GM08714 (cell line): ENCODE measurements at regions not wholly inside any gene's neighbourhood (a gene's known extent, or its start where the extent isn't known, plus 50 kb on each side); places are given as distances from the start of the nearest gene placed in this dataset.
"Not testable (repeated sequence)": the region's sequence is repeated elsewhere in the genome, so short reads cannot be mapped to it uniquely, and the experiment has no call there.

Experiments
- H3K4me3 ChIP-seq: fragments of 200-500 bp; sonication (Bioruptor generic); 2 replicates; pipeline ENCODE4 v1.5.1; 2014; ENCODE audit warnings: mild to moderate bottlenecking, low read length, inconsistent platforms
- ZNF274 ChIP-seq: IDR thresholded peaks from 2 replicates; pipeline ENCODE4 v1.6.1; 2012; ENCODE audit warnings: mild to moderate bottlenecking, low read depth, low read length

DNA sequence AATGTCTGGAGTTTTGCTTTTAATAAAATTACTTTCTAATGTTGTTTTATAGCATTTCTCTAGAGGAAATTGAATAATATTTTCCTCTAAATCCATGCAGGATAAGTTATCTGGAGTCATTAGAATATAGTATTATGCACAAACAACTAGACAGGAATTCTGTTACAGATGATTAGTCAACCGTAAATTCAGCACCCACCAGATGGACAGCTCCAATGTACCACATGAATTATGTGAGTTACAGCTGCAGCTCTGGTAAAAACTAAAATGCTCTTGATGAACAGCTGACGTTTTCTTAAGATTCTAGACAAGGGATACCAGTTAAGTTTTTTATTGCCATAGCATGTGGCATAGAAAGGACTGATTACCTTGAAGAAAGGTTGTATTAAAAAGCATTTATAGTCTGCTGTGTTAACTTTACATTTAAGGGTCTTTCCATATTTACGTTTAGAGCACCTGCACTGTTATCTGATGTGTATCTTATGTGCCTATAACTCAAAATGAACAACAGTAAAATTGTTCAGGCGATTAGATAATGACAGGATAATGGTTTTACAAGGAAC lies 321.4 kb upstream of the LRFN5 start:
- H3K4me3 ChIP-seq: no peak overlapping the region
- no peak for TF ChIP-seq ZNF274

GRCh38 chr14:41280745-41281144 lies 325.9 kb upstream of the LRFN5 start:
- no peak overlapping the region for H3K4me3 ChIP-seq
- TF ChIP-seq ZNF274: no peak

- TF ChIP-seq ZNF274: no peak
- H3K4me3 ChIP-seq: no peak overlapping the region
Observed at GRCh38 chr14:41277450-41277849, 329.2 kb upstream of the LRFN5 start.

DNA sequence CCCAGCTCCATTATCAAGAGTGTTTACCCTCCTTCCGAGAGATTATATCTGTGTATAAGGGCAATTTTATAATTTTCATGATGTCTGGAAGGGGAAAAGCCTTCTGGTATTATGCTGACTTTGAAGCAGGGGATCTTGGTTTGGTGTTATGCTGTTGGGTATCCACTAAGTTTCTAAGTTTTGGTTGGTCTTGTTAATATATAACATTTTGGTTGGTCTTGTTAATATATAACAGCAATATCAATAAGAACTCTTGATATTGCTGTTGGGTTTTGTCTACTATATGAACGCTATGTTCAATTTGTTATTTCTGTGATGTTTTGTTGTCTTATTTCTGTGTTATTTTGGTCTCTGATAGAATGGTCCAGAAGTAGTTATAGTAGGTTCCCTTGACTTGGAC lies 349.2 kb upstream of the LRFN5 start:
- H3K4me3 ChIP-seq: no peak overlapping the region
- TF ChIP-seq ZNF274: no peak

- H3K4me3 ChIP-seq: no peak overlapping the region
- no peak for TF ChIP-seq ZNF274
Observed at GRCh38 chr14:41235466-41235865, 371.2 kb upstream of the LRFN5 start.

- no peak for TF ChIP-seq ZNF274
- no peak overlapping the region for H3K4me3 ChIP-seq
Observed at GRCh38 chr14:41230683-41231082, 376.0 kb upstream of the LRFN5 start.

DNA sequence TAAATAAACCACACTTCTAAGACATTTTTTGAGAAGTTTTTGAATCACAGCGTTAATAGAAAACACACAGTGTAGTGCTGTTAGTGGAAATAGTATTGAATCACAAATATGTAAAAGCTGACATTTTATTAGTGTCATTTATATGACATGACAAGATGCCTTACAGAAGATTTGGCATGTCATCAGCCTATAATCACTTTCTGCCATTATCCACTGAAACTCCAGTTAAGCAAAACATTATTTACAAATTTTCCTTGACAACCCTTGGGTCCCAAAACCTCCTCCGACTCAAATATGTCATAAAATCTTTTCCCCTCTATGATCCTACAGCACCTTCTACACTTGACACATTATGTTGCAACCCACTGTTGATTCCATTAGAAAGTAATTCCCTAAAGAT lies 376.9 kb upstream of the LRFN5 start:
- TF ChIP-seq ZNF274: no peak
- H3K4me3 ChIP-seq: no peak overlapping the region

GRCh38 chr14:41225433-41225832 lies 381.2 kb upstream of the LRFN5 start:
- no peak overlapping the region for H3K4me3 ChIP-seq
- no peak for TF ChIP-seq ZNF274

DNA sequence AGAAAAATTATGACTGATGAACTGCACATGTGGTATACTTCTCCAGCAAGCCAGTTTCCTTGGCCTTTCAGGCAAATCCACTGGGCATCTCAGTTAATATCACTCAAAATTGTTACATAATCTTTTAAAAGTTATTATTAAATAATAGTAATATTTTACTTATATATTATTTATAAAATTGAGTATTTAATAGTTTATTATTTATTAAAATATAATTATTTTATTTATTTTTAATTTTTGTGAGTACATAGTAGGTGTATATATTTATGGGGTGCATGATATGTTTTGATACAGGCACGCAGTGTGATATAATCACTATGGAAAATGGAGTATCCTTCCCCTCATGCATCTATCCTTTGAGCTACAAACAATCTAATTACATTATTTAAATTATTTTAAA lies 384.1 kb upstream of the LRFN5 start:
- no peak overlapping the region for H3K4me3 ChIP-seq
- no peak for TF ChIP-seq ZNF274

GRCh38 chr14:41214978-41215377 lies 391.7 kb upstream of the LRFN5 start:
- not testable (repeated sequence) for H3K4me3 ChIP-seq

- no peak for TF ChIP-seq ZNF274
- H3K4me3 ChIP-seq: no peak overlapping the region
Observed at GRCh38 chr14:41201696-41202095, 405.0 kb upstream of the LRFN5 start.

DNA sequence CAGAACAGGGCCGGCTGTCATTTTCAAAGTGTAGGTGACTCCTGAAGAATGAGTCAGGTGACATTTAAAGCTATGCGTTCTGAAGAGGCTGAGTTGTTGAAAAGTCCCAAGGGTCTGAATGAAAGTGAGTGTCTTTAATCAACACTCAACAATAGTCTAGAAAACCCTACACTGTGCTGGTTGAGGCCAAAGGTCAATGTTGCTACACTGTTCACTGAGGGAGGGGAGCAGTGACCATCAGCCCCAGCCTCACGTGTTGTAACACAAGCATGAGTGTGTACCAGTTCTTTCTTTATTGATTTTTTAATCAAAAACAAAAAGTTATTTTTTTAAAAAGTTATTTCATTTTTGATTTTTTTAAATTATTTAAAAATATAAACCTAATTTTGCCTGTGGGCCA lies 418.8 kb upstream of the LRFN5 start:
- TF ChIP-seq ZNF274: no peak
- H3K4me3 ChIP-seq: no peak overlapping the region

GRCh38 chr14:41171045-41171444 lies 435.6 kb upstream of the LRFN5 start:
- TF ChIP-seq ZNF274: no peak
- H3K4me3 ChIP-seq: no peak overlapping the region

DNA sequence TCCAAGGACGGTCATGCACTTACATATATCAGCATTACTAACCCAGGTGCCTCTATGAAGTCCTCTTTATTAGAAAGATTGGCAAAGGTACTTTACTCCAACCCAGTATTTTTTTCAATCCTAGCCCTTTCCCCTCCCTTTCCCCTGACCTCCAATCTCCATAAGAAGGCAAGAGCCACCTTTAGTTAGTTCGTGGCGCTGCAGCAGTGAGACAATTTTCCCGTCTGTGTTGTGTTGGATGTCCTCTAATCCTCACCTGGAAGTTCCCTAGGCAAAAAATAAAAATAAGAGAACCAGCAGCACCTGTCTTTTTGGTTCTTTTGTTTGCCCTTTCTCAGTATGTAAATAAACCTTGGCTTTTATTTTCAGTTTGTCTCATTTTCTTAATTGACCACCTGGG lies 439.6 kb upstream of the LRFN5 start:
- no peak overlapping the region for H3K4me3 ChIP-seq
- no peak for TF ChIP-seq ZNF274

DNA sequence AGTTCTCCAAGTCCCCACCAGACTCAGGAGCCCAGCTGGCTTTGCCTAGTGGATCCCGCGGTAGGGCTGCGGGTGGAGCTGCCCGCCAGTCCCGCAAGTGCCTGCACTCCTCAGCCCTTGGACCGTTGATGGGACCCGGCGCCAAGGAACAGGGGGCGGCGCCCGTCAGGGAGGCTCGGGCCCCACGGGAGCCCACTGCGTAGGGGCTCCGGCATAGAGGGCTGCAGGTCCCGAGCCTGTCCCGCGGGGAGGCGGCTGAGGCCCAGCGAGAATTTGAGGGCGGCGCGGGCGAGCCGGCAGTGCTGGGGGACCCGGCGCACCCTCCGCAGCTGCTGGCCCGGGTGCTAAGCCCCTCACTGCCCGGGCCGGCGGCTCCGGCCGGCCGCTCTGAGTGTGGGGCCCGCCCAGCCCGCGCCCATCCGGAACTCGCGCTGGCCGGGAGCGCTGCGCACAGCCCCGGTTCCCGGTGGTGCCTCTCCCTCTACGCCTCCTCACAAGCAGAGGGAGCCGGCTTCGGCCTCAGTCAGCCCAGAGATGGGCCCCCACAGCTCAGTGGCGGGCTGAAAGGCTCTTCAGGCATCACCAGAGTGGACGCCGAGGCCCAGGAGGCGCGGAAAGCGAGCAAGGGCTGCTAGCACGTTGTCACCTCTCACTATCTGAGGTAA lies 452.4 kb upstream of the LRFN5 start:
- no peak overlapping the region for H3K4me3 ChIP-seq
- TF ChIP-seq ZNF274: no peak

GRCh38 chr14:41146391-41146790 lies 460.3 kb upstream of the LRFN5 start:
- no peak for TF ChIP-seq ZNF274
- no peak overlapping the region for H3K4me3 ChIP-seq
